NCI-H2107 treated with DMSO at 0.1 percent for 48 hours (cell line): ENCODE measurements at regions not wholly inside any gene's neighbourhood (a gene's known extent, or its start where the extent isn't known, plus 50 kb on each side); places are given as distances from the start of the nearest gene placed in this dataset.

Experiments used
- DNase-seq: peaks from one replicate; lab custom pipeline; 2025; ENCODE audit not compliant: unreplicated experiment; lab: John Stamatoyannopoulos, UW

GRCh38 chr5:113900141-113900540 is 386.6 kb downstream of the YTHDC2 start:
- DNase-seq = no peak

DNA sequence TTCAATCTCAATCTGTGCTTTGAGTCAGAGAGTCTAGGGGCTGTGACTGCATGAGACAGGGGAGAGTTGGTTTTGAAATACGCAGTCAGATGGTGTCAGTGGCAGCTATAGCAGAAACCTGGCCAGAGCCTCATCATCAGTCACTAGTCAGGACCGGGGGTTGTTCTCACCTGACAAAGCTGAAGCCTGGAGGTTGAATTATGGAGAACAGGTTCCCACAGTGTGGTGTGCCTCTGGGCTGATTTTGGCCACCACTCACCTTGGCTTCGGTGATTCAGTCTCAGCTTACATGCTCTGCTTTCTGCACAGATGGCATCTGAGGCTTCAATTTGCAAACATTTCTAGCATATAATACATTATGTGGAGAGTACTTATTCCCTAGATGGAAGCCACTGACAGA is 387.3 kb downstream of the YTHDC2 start:
- DNase-seq = no peak

DNA sequence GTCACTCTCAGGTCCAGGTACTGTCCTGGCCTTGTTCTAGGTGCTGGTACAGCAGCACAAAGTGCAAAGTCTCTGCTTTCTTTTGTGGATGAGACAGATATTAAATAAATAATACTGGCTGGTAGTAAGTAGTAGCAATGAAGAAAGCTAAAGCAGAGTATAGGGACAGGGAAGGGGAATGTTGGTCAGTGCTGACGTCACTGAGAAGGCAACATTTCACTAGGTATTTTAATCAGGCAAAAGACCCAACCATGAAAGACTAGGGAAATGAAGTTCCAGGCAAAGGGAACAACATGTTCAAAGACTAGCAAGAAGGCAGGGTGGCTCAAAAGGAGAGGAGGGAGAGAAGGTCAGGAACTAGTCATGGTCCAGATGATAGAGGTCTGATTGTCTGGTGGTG is 388.2 kb downstream of the YTHDC2 start:
- DNase-seq = no peak

GRCh38 chr5:113902917-113903660 is 389.6 kb downstream of the YTHDC2 start:
- DNase-seq = no peak

DNA sequence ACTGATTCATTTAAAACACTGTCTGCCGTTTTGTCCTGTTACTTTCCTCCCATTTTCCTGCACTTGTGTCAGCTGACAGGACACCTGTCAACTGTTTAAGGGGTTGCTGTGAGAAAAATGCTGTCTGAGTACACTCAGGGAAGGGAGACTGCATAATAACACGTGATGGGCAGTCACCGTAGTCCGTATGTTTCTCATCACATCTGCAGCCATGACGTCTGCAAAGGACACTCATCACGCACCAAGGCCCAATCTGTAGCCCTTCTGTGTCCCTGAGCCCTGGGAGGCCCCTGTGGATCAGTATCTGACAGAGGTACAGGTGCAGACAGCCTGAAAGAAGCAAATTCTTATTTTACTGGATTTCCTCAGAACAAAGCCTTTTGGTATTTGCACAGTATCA is 396.3 kb downstream of the YTHDC2 start:
- no peak for DNase-seq

DNA sequence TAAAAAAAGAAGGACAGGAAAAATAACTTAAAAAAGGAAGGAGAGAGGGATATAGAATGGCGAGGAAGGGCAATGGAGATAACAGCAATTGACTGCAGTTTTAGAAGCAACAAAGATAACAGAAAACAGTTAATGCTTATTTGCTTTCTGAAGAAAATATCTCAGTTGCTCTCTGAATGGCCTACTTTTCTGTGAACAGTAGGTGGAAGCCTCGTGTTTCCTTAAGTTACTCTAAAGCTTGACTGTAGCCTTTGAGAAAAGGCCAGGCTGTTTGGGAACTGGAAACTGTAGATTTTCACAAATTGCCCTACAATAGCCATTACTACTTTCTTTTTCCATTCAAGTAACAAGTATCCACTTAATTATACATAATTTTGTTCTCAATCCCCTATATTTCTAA is 404.5 kb downstream of the YTHDC2 start:
- DNase-seq = no peak

GRCh38 chr5:113922343-113922742 is 408.8 kb downstream of the YTHDC2 start:
- DNase-seq = no peak

DNA sequence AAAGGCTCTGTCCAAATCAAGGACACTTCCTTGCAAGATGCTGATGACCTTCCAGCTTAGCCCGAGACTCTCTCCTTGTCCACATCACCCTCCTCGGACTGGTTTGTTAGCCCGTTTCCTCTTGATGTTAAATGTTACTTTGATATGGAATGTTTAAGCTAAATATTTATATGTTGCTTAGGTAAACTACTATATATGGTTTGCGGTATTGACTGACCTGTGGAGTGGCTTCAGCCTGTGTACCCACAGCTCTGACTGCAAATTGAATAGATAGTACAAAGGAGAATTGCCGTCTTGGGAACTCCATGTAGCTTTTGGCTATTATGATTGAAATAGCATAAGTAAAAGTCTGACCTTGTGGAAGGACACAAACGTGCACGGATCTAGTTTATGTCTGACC is 422.0 kb downstream of the YTHDC2 start:
- DNase-seq = no peak

DNA sequence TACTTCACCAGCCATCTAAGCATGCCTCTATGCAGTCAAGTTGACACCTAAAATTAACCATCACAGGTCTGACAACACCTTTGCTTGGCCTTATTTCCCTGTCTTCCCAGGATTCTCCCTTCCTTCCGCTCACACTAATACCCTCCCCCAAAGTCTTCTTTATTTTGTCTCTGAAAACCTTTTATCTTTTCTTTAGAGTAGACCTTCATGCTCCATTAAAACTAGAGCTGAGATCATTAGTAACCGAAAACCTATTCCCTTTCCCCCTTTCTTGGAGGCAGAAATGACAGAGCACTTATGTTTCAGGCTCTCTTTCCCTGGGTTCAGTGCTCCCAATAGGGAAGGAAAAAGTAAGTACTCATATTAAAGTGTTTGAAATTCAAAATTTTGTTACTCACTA is 423.8 kb downstream of the YTHDC2 start:
- DNase-seq = no peak

DNA sequence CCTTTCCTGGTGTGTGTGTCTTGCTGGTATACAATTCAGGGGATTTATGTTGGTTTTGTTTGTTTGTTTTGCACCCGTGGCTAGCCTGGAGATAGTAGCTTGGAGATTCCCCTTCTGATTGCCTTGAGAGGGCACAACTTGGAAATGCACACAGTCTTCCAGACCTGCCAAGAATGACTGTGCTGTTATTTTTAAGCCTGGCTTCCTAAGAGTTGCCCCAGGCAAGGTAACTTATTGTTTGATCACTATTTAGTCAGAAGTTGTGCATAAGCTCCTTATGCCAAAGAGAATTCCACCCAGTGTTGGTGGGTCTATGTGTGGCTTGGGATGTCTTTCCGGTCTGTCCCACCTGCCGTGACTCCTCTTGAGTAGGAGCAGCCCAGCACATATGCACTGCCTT is 421.9 kb upstream of the KCNN2 start:
- DNase-seq = no peak

GRCh38 chr5:113950186-113950585 is 411.7 kb upstream of the KCNN2 start:
- DNase-seq = no peak

- DNase-seq = no peak
Observed at GRCh38 chr5:113965225-113965624, 396.6 kb upstream of the KCNN2 start.

GRCh38 chr5:113969901-113970300 is 392.0 kb upstream of the KCNN2 start:
- no peak for DNase-seq

GRCh38 chr5:113971454-113971853 is 390.4 kb upstream of the KCNN2 start:
- DNase-seq = no peak

GRCh38 chr5:113974976-113975375 is 386.9 kb upstream of the KCNN2 start:
- no peak for DNase-seq

DNA sequence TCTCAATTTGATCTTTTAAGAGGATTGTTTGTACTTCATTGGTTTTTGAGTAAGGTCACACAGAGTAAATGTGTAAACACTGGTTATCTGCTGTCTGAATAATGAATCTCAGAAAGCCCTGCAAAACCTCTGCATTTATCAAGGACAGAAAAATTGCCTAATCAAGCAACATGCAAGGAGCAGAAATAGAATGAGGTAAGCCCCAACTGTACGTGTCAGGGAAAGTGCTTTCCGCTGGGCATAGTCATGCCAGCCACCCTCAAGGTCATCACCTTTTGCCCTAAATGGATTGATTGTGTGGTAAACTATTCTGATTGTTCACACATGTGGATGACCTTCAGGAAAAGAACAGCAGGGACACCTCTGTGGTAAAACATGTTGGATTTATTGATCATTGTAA is 376.9 kb upstream of the KCNN2 start:
- no peak for DNase-seq

DNA sequence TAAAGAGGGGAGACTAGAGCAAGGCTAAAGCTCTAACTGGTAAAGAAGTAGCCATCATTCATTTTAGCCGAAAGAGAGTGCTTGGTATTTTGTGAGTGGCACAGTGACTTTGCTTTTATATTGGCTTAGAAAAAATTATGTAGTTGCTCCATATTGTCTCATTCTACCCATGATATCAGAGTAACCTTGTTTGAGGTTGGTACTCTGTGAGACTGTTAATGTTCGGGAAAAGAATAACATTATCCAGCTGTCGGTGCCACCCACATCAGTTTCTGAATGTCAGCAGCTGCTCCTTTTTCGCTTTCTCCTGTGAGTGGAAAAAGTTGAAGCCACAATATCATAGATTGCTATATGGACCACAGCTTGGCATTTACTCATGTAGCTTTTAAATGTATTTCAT is 376.4 kb upstream of the KCNN2 start:
- no peak for DNase-seq

DNA sequence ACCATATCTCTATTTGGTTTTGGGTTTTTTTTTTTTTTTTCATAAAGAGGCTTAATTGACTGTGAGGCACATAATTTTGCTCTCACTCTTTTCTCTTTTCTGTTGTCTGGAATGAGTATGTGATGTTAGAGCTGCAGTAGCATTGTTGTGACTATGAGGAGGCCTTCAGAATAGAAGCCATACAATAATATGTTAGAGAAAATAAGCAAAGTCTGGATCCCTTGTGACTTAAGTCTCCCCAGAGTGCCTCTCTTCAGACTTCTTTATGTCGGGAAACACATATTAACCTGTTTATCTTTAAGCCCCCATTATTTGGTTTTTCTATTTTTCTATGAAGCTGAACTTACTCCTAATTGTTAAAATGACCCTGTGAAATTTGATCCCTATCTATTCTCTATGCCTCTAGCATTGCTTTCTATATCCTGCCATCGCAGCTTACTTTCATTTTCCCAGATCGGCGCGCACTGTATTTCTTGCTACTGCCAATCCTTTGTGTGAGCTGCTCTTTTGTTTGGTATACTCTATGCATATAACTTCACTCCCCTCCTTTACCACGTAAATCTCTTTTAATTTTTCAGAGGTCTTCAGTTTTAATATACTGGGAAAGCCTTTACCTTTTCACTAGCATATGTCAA is 372.5 kb upstream of the KCNN2 start:
- DNase-seq = no peak

DNA sequence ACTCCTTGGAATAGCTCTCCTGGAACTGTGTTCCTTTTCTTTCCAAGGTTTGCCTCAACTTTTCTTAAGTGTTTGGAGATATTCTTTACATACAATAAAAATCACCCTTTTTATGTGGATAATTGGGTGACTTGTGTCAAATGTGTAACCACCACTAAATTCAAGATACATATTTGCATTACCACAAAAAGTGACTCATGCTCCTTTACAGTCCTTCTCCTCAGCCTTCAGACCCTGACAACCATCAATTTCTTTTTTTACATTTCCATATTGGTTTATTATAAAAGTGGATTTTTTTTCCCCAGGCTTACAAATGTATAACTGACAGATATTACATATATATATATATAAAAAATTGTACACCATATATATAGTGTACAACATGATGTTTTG is 372.0 kb upstream of the KCNN2 start:
- no peak for DNase-seq

GRCh38 chr5:114001076-114001475 is 360.8 kb upstream of the KCNN2 start:
- no peak for DNase-seq

GRCh38 chr5:114006582-114006981 is 355.3 kb upstream of the KCNN2 start:
- no peak for DNase-seq

DNA sequence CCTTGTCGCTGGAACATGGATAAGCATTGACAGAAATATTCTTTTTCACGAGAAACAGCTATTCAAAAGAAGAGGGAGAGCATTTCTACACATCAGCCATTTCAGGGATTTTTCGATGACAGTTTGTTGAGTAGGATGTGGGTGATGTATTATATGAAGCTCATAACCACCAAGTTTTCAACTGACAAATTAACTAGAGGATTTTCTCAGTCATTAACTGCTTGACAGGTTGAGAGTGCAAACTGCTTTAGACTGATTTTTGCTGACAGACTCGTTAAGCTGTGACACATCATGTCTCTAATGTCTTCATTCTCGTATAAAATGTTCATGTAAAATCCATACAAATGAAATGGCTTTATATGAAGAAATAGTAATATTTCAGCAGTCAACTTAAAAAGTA is 354.2 kb upstream of the KCNN2 start:
- DNase-seq = no peak

GRCh38 chr5:114010362-114010761 is 351.5 kb upstream of the KCNN2 start:
- DNase-seq = no peak
